Motor neuron (in vitro differentiated cells): ENCODE measurements at regions not wholly inside any gene's neighbourhood (a gene's known extent, or its start where the extent isn't known, plus 50 kb on each side); places are given as distances from the start of the nearest gene placed in this dataset.

ENCODE experiments used
- ATAC-seq, 8 experiments: fragments of 200-7000 bp; cut with Tn5 transposase; replicated peaks in 6 of 8; 2 replicates each; pipeline ENCODE4 v1.8.0; 2021; ENCODE audit warnings: mild to moderate bottlenecking in 8 of 8, moderate library complexity in 8 of 8
- H3K27ac ChIP-seq, 2 donors: fragments of 250-450 bp; sonication (Bioruptor Pico); 2 replicates each; pipeline ENCODE4 v1.9.0; 2021; ENCODE audit warnings: antibody characterized with exemption in 2 of 2, mild to moderate bottlenecking in 2 of 2, moderate library complexity in 1 of 2
- H3K4me1 ChIP-seq, 2 donors: fragments of 250-450 bp; sonication (Bioruptor Pico); replicated peaks in 1 of 2; 2 replicates each; pipeline ENCODE4 v1.6.1; 2021; ENCODE audit warnings: antibody characterized with exemption in 2 of 2, mild to moderate bottlenecking in 2 of 2, moderate library complexity in 1 of 2
- H3K4me3 ChIP-seq, 5 donors: fragments of 250-450 bp; sonication (Bioruptor Pico); 2 replicates each; pipeline ENCODE4 v1.9.0; 2021; ENCODE audit warnings: antibody characterized with exemption in 5 of 5, mild to moderate bottlenecking in 5 of 5, moderate library complexity in 4 of 5
- WGBS, 10 experiments: fragments of 450-650 bp; shearing (Covaris generic); methylation state at CpG; one replicate each; pipeline ENCODE4 v1.0.0; 2022; 5-methylcytosine and 5-hydroxymethylcytosine counted together
- in situ Hi-C, 9 experiments: fragments of 400-800 bp; cut with MboI; loops; one replicate each; pipeline ENCODE4 v1.15.0; 2021; ENCODE audit warnings: low sequenced_read_pairs in 9 of 9, low pct_unique_long_range_greater_than_20kb in 2 of 9; ENCODE audit not compliant: unreplicated experiment in 9 of 9

- in situ Hi-C loops, result no loop called here
- ATAC-seq, result no peak
- WGBS, 10 experiments, result 0 to 100% (median 79%) methylated on average over 1 to 3 of the region's 3 CpGs; no CpG with 5 or more reads in 1 of the 10 experiments
Measured at GRCh38 chr3:26562021-26562768, 60.4 kb upstream of the LRRC3B start.

More at GRCh38 chr3:26562021-26562768, 60.4 kb upstream of the LRRC3B start:
- Histone ChIP-seq H3K27ac (no peak overlapping the region), H3K4me1 (no peaks in the 10 kb centered on the region), H3K4me3 (no peak overlapping the region)
